Cardiac septum (tissue), 1 donor: ENCODE measurements at regions not wholly inside any gene's neighbourhood (a gene's known extent, or its start where the extent isn't known, plus 50 kb on each side); places are given as distances from the start of the nearest gene placed in this dataset.
"Not testable (repeated sequence)": the region's sequence is repeated elsewhere in the genome, so short reads cannot be mapped to it uniquely, and the experiment has no call there.

ENCODE experiments used
- DNase-seq: peaks from one replicate; pipeline ENCODE4 v3.0.0-alpha.2; 2020; ENCODE audit warnings: low spot score
- intact Hi-C: fragments of 100-400 bp; cut with DNase I; formaldehyde crosslinking; loops from one replicate; pipeline ENCODE4 v1.14.0; 2022
- donor health status: DM: no; HTN: no; CAD: no.

- no peak for DNase-seq
- intact Hi-C loops, result loop anchor here (10.0 kb wide), 1 partner anchor 1236 kb away; no protein-coding TSS in a partner anchor
Measured at GRCh38 chr2:145750612-145751011, 1230.7 kb upstream of the ZEB2 start.

GRCh38 chr2:145750144-145750543 is 1230.2 kb upstream of the ZEB2 start:
- DNase-seq, result no peak
- intact Hi-C loops, result loop anchor here (10.0 kb wide), 1 partner anchor 1235 kb away; no protein-coding TSS in a partner anchor

GRCh38 chr2:145749556-145749955 is 1229.6 kb upstream of the ZEB2 start:
- no peak for DNase-seq
- intact Hi-C loops, result no loop called here

GRCh38 chr2:145748927-145749326 is 1229.0 kb upstream of the ZEB2 start:
- DNase-seq, result no peak
- intact Hi-C loops, result no loop called here

GRCh38 chr2:145747715-145748114 is 1227.8 kb upstream of the ZEB2 start:
- intact Hi-C loops, result no loop called here
- no peak for DNase-seq

- DNase-seq, intact Hi-C loops: not testable (repeated sequence)
Measured at GRCh38 chr2:145745387-145745721, 1225.4 kb upstream of the ZEB2 start.

GRCh38 chr2:145744541-145745386 is 1224.8 kb upstream of the ZEB2 start:
- intact Hi-C loops, result no loop called here
- DNase-seq, result no peak

GRCh38 chr2:145743011-145743410 is 1223.1 kb upstream of the ZEB2 start:
- no peak for DNase-seq
- intact Hi-C loops, result no loop called here

- intact Hi-C loops, result no loop called here
- no peak for DNase-seq
Measured at GRCh38 chr2:145741636-145742035, 1221.7 kb upstream of the ZEB2 start.

GRCh38 chr2:145741181-145741580 is 1221.3 kb upstream of the ZEB2 start:
- intact Hi-C loops, result no loop called here
- no peak for DNase-seq

- intact Hi-C loops, result no loop called here
- no peak for DNase-seq
Measured at GRCh38 chr2:145740302-145740701, 1220.4 kb upstream of the ZEB2 start.

GRCh38 chr2:145739681-145740080 is 1219.8 kb upstream of the ZEB2 start:
- intact Hi-C loops, result no loop called here

GRCh38 chr2:145736871-145737270 is 1217.0 kb upstream of the ZEB2 start:
- intact Hi-C loops, result no loop called here
- DNase-seq, result no peak

More at GRCh38 chr2:145739681-145740080, 1219.8 kb upstream of the ZEB2 start:
- DNase-seq, result no peak

GRCh38 chr2:145731467-145731866 is 1211.5 kb upstream of the ZEB2 start:
- intact Hi-C loops, result no loop called here
- no peak for DNase-seq

GRCh38 chr2:145729993-145730770 is 1210.3 kb upstream of the ZEB2 start:
- intact Hi-C loops, result no loop called here
- no peak for DNase-seq

GRCh38 chr2:145729481-145729880 is 1209.6 kb upstream of the ZEB2 start:
- no peak for DNase-seq
- intact Hi-C loops, result no loop called here

GRCh38 chr2:145728511-145728910 is 1208.6 kb upstream of the ZEB2 start:
- intact Hi-C loops, result no loop called here
- no peak for DNase-seq

GRCh38 chr2:145725876-145726275 is 1206.0 kb upstream of the ZEB2 start:
- DNase-seq, result no peak
- intact Hi-C loops, result no loop called here

- DNase-seq, result no peak
- intact Hi-C loops, result no loop called here
Measured at GRCh38 chr2:145724311-145724898, 1204.5 kb upstream of the ZEB2 start.

GRCh38 chr2:145723872-145724271 is 1204.0 kb upstream of the ZEB2 start:
- DNase-seq, result no peak
- intact Hi-C loops, result no loop called here
